Immature natural killer cell (primary cell): ENCODE measurements at regions not wholly inside any gene's neighbourhood (a gene's known extent, or its start where the extent isn't known, plus 50 kb on each side); places are given as distances from the start of the nearest gene placed in this dataset.
"Not testable (repeated sequence)": the region's sequence is repeated elsewhere in the genome, so short reads cannot be mapped to it uniquely, and the experiment has no call there.

Source experiments
- DNase-seq, 3 donors: peaks; one replicate each; pipeline ENCODE4 v3.0.0; 2022; ENCODE audit warnings: mixed read lengths in 1 of 3
- H3K27ac Mint-ChIP-seq, 6 donors: one replicate each; pipeline ENCODE4 v1.8.0; 2020; ENCODE audit warnings: mixed read lengths in 6 of 6, mild to moderate bottlenecking in 5 of 6, inconsistent platforms in 4 of 6, moderate library complexity in 3 of 6
- H3K27me3 Mint-ChIP-seq, 3 donors: one replicate each; pipeline ENCODE4 v1.8.0; 2020 to 2021; ENCODE audit warnings: low read depth in 3 of 3, mild to moderate bottlenecking in 3 of 3, mixed read lengths in 3 of 3, moderate library complexity in 3 of 3, inconsistent platforms in 1 of 3
- H3K36me3 Mint-ChIP-seq, 3 donors: one replicate each; pipeline ENCODE4 v1.8.0; 2020; ENCODE audit warnings: mixed read lengths in 3 of 3, inconsistent platforms in 2 of 3, mild to moderate bottlenecking in 2 of 3
- H3K4me1 Mint-ChIP-seq, 2 donors: one replicate each; pipeline ENCODE4 v1.8.0; 2020; ENCODE audit warnings: inconsistent platforms in 2 of 2, mild to moderate bottlenecking in 2 of 2, mixed read lengths in 2 of 2, moderate library complexity in 1 of 2
- H3K4me3 Mint-ChIP-seq, 5 donors: one replicate each; pipeline ENCODE4 v1.8.0; 2020; ENCODE audit warnings: mild to moderate bottlenecking in 5 of 5, mixed read lengths in 5 of 5, inconsistent platforms in 3 of 5, moderate library complexity in 3 of 5
- H3K9me3 Mint-ChIP-seq, 6 donors: one replicate each; pipeline ENCODE4 v1.8.0; 2020; ENCODE audit warnings: mild to moderate bottlenecking in 6 of 6, mixed read lengths in 6 of 6, inconsistent platforms in 4 of 6, moderate library complexity in 3 of 6

- not testable (repeated sequence) for H3K9me3 Mint-ChIP-seq, H3K4me1 Mint-ChIP-seq, H3K36me3 Mint-ChIP-seq, H3K4me3 Mint-ChIP-seq, H3K27me3 Mint-ChIP-seq, DNase-seq, H3K27ac Mint-ChIP-seq
These were observed 167.1 kb upstream of the NBPF12 start for GRCh38 chr1:146770998-146771397.

- not testable (repeated sequence) for H3K27ac Mint-ChIP-seq, H3K4me1 Mint-ChIP-seq, H3K27me3 Mint-ChIP-seq, H3K4me3 Mint-ChIP-seq, DNase-seq, H3K36me3 Mint-ChIP-seq, H3K9me3 Mint-ChIP-seq
These were observed 174.9 kb upstream of the NBPF12 start for GRCh38 chr1:146763234-146763633.

GRCh38 chr1:146756858-146757257 is 181.3 kb upstream of the NBPF12 start:
- H3K27ac Mint-ChIP-seq, DNase-seq, H3K9me3 Mint-ChIP-seq, H3K4me1 Mint-ChIP-seq, H3K4me3 Mint-ChIP-seq, H3K27me3 Mint-ChIP-seq, H3K36me3 Mint-ChIP-seq: not testable (repeated sequence)

- not testable (repeated sequence) for H3K27ac Mint-ChIP-seq, H3K4me3 Mint-ChIP-seq, H3K27me3 Mint-ChIP-seq, H3K4me1 Mint-ChIP-seq, H3K9me3 Mint-ChIP-seq, DNase-seq, H3K36me3 Mint-ChIP-seq
These were observed 189.4 kb upstream of the NBPF12 start for GRCh38 chr1:146748686-146749085.

- H3K4me1 Mint-ChIP-seq, H3K36me3 Mint-ChIP-seq, H3K27ac Mint-ChIP-seq, H3K4me3 Mint-ChIP-seq, H3K9me3 Mint-ChIP-seq, H3K27me3 Mint-ChIP-seq, DNase-seq: not testable (repeated sequence)
These were observed 206.0 kb upstream of the NBPF12 start for GRCh38 chr1:146731981-146732680.

GRCh38 chr1:146729642-146730344 is 208.3 kb upstream of the NBPF12 start:
- not testable (repeated sequence) for H3K4me3 Mint-ChIP-seq, H3K9me3 Mint-ChIP-seq, H3K36me3 Mint-ChIP-seq, H3K4me1 Mint-ChIP-seq, H3K27ac Mint-ChIP-seq, H3K27me3 Mint-ChIP-seq, DNase-seq

GRCh38 chr1:146715054-146715453 is 223.1 kb upstream of the NBPF12 start:
- H3K36me3 Mint-ChIP-seq, H3K27me3 Mint-ChIP-seq, H3K9me3 Mint-ChIP-seq, H3K4me1 Mint-ChIP-seq, H3K4me3 Mint-ChIP-seq, H3K27ac Mint-ChIP-seq, DNase-seq: not testable (repeated sequence)

- not testable (repeated sequence) for H3K27ac Mint-ChIP-seq, H3K36me3 Mint-ChIP-seq, H3K9me3 Mint-ChIP-seq, H3K4me3 Mint-ChIP-seq, H3K4me1 Mint-ChIP-seq, H3K27me3 Mint-ChIP-seq
- DNase-seq = peak in 1 of 3 donors; percentile 0
These were observed 227.1 kb upstream of the NBPF12 start for GRCh38 chr1:146710838-146711521.

- H3K36me3 Mint-ChIP-seq, H3K4me3 Mint-ChIP-seq, H3K9me3 Mint-ChIP-seq, DNase-seq, H3K27me3 Mint-ChIP-seq, H3K4me1 Mint-ChIP-seq, H3K27ac Mint-ChIP-seq: not testable (repeated sequence)
These were observed 228.8 kb upstream of the NBPF12 start for GRCh38 chr1:146709302-146709701.

GRCh38 chr1:146704162-146704724 is 233.9 kb upstream of the NBPF12 start:
- not testable (repeated sequence) for H3K9me3 Mint-ChIP-seq, H3K27ac Mint-ChIP-seq, H3K4me1 Mint-ChIP-seq, DNase-seq, H3K4me3 Mint-ChIP-seq, H3K27me3 Mint-ChIP-seq, H3K36me3 Mint-ChIP-seq

GRCh38 chr1:146701320-146701719 is 236.8 kb upstream of the NBPF12 start:
- not testable (repeated sequence) for H3K9me3 Mint-ChIP-seq, H3K27me3 Mint-ChIP-seq

GRCh38 chr1:146695388-146695787 is 242.7 kb upstream of the NBPF12 start:
- H3K27ac Mint-ChIP-seq, H3K27me3 Mint-ChIP-seq, H3K36me3 Mint-ChIP-seq, H3K4me3 Mint-ChIP-seq, DNase-seq, H3K9me3 Mint-ChIP-seq, H3K4me1 Mint-ChIP-seq: not testable (repeated sequence)

More at GRCh38 chr1:146701320-146701719, 236.8 kb upstream of the NBPF12 start:
- not testable (repeated sequence) for H3K4me1 Mint-ChIP-seq, H3K36me3 Mint-ChIP-seq, H3K27ac Mint-ChIP-seq, H3K4me3 Mint-ChIP-seq, DNase-seq

GRCh38 chr1:146691798-146692197 is 246.3 kb upstream of the NBPF12 start:
- H3K4me1 Mint-ChIP-seq, H3K4me3 Mint-ChIP-seq, DNase-seq, H3K27ac Mint-ChIP-seq, H3K27me3 Mint-ChIP-seq, H3K9me3 Mint-ChIP-seq, H3K36me3 Mint-ChIP-seq: not testable (repeated sequence)

- not testable (repeated sequence) for H3K4me3 Mint-ChIP-seq, H3K36me3 Mint-ChIP-seq, H3K4me1 Mint-ChIP-seq, H3K9me3 Mint-ChIP-seq, H3K27ac Mint-ChIP-seq, DNase-seq, H3K27me3 Mint-ChIP-seq
These were observed 249.2 kb upstream of the NBPF12 start for GRCh38 chr1:146688893-146689292.
